ACC112 (cell line): ENCODE measurements at regions not wholly inside any gene's neighbourhood (a gene's known extent, or its start where the extent isn't known, plus 50 kb on each side); places are given as distances from the start of the nearest gene placed in this dataset.
"Not testable (repeated sequence)": the region's sequence is repeated elsewhere in the genome, so short reads cannot be mapped to it uniquely, and the experiment has no call there.

ENCODE experiments used
- H2AFZ ChIP-seq: fragments of 200-600 bp; sonication (generic); one replicate; pipeline ENCODE4 v1.6.0; 2017; ENCODE audit warnings: antibody characterized with exemption, low read length; ENCODE audit not compliant: unreplicated experiment
- H3K27ac ChIP-seq: fragments of 200-600 bp; sonication (generic); 2 replicates; pipeline ENCODE4 v1.5.1; 2014; ENCODE audit warnings: low read depth, mild to moderate bottlenecking, antibody characterized with exemption, low read length, moderate library complexity
- H3K27me3 ChIP-seq: fragments of 200-600 bp; sonication (generic); 2 replicates; pipeline ENCODE4 v1.6.1; 2014; ENCODE audit warnings: mild to moderate bottlenecking, antibody characterized with exemption, low read length, moderate library complexity, mixed read lengths; ENCODE audit not compliant: insufficient read depth
- H3K36me3 ChIP-seq: fragments of 200-600 bp; sonication (generic); 2 replicates; pipeline ENCODE4 v1.6.1; 2016; ENCODE audit warnings: mild to moderate bottlenecking, antibody characterized with exemption, low read length, moderate library complexity, mixed read lengths; ENCODE audit not compliant: insufficient read depth
- H3K4me1 ChIP-seq: fragments of 200-600 bp; sonication (generic); one replicate; pipeline ENCODE4 v1.6.1; 2016; ENCODE audit warnings: low read length, mixed read lengths; ENCODE audit not compliant: insufficient read depth, unreplicated experiment, control insufficient read depth
- H3K4me3 ChIP-seq: fragments of 200-600 bp; sonication (generic); 2 replicates; pipeline ENCODE4 v1.5.1; 2014; ENCODE audit warnings: mild to moderate bottlenecking, low read depth, low read length
- H3K79me2 ChIP-seq: fragments of 200-600 bp; sonication (generic); one replicate; pipeline ENCODE4 v1.6.0; 2016; ENCODE audit warnings: low read length; ENCODE audit not compliant: control insufficient read depth, unreplicated experiment, insufficient read depth

- Histone ChIP-seq H3K79me2 (no peaks in the 10 kb centered on the region), H3K4me1 (no peaks in the 10 kb centered on the region), H3K27ac (no peak overlapping the region), H2AFZ (peak overlapping the region; percentile 32), H3K4me3 (no peak overlapping the region), H3K36me3 (no peaks in the 10 kb centered on the region), H3K27me3 (no peaks in the 10 kb centered on the region)
These were observed 874.0 kb downstream of the PLOD2 start for GRCh38 chr3:145286937-145287336.

GRCh38 chr3:145290010-145290409, 871.0 kb downstream of the PLOD2 start:
- no peak overlapping the region for H3K27ac ChIP-seq
- no peaks in the 10 kb centered on the region for H3K36me3 ChIP-seq
- H3K27me3 ChIP-seq = no peaks in the 10 kb centered on the region
- H3K4me3 ChIP-seq = no peak overlapping the region
- H3K4me1 ChIP-seq = no peaks in the 10 kb centered on the region
- H2AFZ ChIP-seq = no peak overlapping the region
- H3K79me2 ChIP-seq = no peaks in the 10 kb centered on the region

- Histone ChIP-seq H3K36me3 (no peaks in the 10 kb centered on the region), H3K27ac (no peak overlapping the region), H3K4me1 (no peaks in the 10 kb centered on the region), H3K4me3 (no peak overlapping the region), H2AFZ (no peak overlapping the region), H3K79me2 (no peaks in the 10 kb centered on the region), H3K27me3 (no peaks in the 10 kb centered on the region)
These were observed 866.4 kb downstream of the PLOD2 start for GRCh38 chr3:145294572-145294971.

GRCh38 chr3:145307272-145307671, 853.7 kb downstream of the PLOD2 start:
- no peaks in the 10 kb centered on the region for H3K4me1 ChIP-seq
- H2AFZ ChIP-seq = no peak overlapping the region
- no peaks in the 10 kb centered on the region for H3K27me3 ChIP-seq
- no peak overlapping the region for H3K4me3 ChIP-seq
- H3K79me2 ChIP-seq = no peaks in the 10 kb centered on the region
- H3K36me3 ChIP-seq = no peaks in the 10 kb centered on the region
- H3K27ac ChIP-seq = no peak overlapping the region

GRCh38 chr3:145313751-145314150, 847.2 kb downstream of the PLOD2 start:
- no peak overlapping the region for H3K27ac ChIP-seq

GRCh38 chr3:145316253-145316652, 844.7 kb downstream of the PLOD2 start:
- not testable (repeated sequence) for H3K4me1 ChIP-seq, H3K27ac ChIP-seq, H3K79me2 ChIP-seq, H3K36me3 ChIP-seq, H2AFZ ChIP-seq, H3K27me3 ChIP-seq, H3K4me3 ChIP-seq

More at GRCh38 chr3:145313751-145314150, 847.2 kb downstream of the PLOD2 start:
- no peak overlapping the region for H3K4me3 ChIP-seq
- H3K79me2 ChIP-seq = no peaks in the 10 kb centered on the region
- H3K4me1 ChIP-seq = no peaks in the 10 kb centered on the region
- H3K27me3 ChIP-seq = no peaks in the 10 kb centered on the region
- no peak overlapping the region for H2AFZ ChIP-seq
- H3K36me3 ChIP-seq = no peaks in the 10 kb centered on the region

- no peaks in the 10 kb centered on the region for H3K4me1 ChIP-seq
- H3K27me3 ChIP-seq = no peaks in the 10 kb centered on the region
- H3K27ac ChIP-seq = no peak overlapping the region
- no peaks in the 10 kb centered on the region for H3K36me3 ChIP-seq
- no peaks in the 10 kb centered on the region for H3K79me2 ChIP-seq
- H3K4me3 ChIP-seq = no peak overlapping the region
- H2AFZ ChIP-seq = no peak overlapping the region
These were observed 834.3 kb downstream of the PLOD2 start for GRCh38 chr3:145326666-145327065.

GRCh38 chr3:145333427-145333826, 827.6 kb downstream of the PLOD2 start:
- not testable (repeated sequence) for H3K4me3 ChIP-seq

GRCh38 chr3:145333931-145334330, 827.1 kb downstream of the PLOD2 start:
- no peak overlapping the region for H3K4me3 ChIP-seq
- no peaks in the 10 kb centered on the region for H3K4me1 ChIP-seq
- H3K27ac ChIP-seq = no peak overlapping the region
- no peak overlapping the region for H2AFZ ChIP-seq
- no peaks in the 10 kb centered on the region for H3K36me3 ChIP-seq
- no peaks in the 10 kb centered on the region for H3K79me2 ChIP-seq
- H3K27me3 ChIP-seq = no peaks in the 10 kb centered on the region

More at GRCh38 chr3:145333427-145333826, 827.6 kb downstream of the PLOD2 start:
- not testable (repeated sequence) for H3K36me3 ChIP-seq, H3K27me3 ChIP-seq, H2AFZ ChIP-seq, H3K27ac ChIP-seq, H3K79me2 ChIP-seq, H3K4me1 ChIP-seq

GRCh38 chr3:145355206-145355605, 805.8 kb downstream of the PLOD2 start:
- H3K27ac ChIP-seq = no peak overlapping the region
- no peaks in the 10 kb centered on the region for H3K79me2 ChIP-seq
- no peaks in the 10 kb centered on the region for H3K27me3 ChIP-seq
- H3K4me1 ChIP-seq = no peaks in the 10 kb centered on the region
- H3K4me3 ChIP-seq = no peak overlapping the region
- H3K36me3 ChIP-seq = no peaks in the 10 kb centered on the region
- H2AFZ ChIP-seq = no peak overlapping the region

GRCh38 chr3:145357453-145357852, 803.5 kb downstream of the PLOD2 start:
- no peaks in the 10 kb centered on the region for H3K79me2 ChIP-seq
- no peak overlapping the region for H3K27ac ChIP-seq
- no peak overlapping the region for H3K4me3 ChIP-seq

More at GRCh38 chr3:145357453-145357852, 803.5 kb downstream of the PLOD2 start:
- Histone ChIP-seq H3K4me1 (no peaks in the 10 kb centered on the region), H3K36me3 (no peaks in the 10 kb centered on the region), H2AFZ (no peak overlapping the region), H3K27me3 (no peaks in the 10 kb centered on the region)
